ENCODE measurements at regions not wholly inside any gene's neighbourhood (a gene's known extent, or its start where the extent isn't known, plus 50 kb on each side); places are given as distances from the start of the nearest gene placed in this dataset.

DNA sequence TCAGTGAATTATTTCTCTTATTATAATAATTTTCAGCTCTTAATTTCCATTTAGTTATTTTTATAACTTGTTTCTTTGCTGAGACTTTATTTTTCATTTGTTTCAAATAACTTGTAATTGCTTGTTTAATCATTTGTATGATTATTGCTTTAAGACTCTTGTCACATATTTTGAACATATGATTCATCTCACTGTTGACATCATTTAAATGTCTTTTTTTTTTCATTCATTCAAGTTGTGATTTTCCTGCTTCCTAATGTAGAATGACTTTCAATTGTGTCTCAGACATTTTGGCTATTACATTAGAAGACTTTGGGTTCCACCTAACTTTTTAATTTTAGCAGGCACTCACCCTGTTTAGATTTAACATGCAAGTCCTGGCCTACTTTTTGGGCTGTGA, 234.8 kb upstream of the DIPK2B start:
- TF ChIP-seq, protein P1, sequence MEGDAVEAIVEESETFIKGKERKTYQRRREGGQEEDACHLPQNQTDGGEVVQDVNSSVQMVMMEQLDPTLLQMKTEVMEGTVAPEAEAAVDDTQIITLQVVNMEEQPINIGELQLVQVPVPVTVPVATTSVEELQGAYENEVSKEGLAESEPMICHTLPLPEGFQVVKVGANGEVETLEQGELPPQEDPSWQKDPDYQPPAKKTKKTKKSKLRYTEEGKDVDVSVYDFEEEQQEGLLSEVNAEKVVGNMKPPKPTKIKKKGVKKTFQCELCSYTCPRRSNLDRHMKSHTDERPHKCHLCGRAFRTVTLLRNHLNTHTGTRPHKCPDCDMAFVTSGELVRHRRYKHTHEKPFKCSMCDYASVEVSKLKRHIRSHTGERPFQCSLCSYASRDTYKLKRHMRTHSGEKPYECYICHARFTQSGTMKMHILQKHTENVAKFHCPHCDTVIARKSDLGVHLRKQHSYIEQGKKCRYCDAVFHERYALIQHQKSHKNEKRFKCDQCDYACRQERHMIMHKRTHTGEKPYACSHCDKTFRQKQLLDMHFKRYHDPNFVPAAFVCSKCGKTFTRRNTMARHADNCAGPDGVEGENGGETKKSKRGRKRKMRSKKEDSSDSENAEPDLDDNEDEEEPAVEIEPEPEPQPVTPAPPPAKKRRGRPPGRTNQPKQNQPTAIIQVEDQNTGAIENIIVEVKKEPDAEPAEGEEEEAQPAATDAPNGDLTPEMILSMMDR (IDR thresholded peaks at IDR 0.05) = no peak
- ATAC-seq = no peak
- no peaks in the 10 kb centered on the region for H3K4me1 ChIP-seq

DNA sequence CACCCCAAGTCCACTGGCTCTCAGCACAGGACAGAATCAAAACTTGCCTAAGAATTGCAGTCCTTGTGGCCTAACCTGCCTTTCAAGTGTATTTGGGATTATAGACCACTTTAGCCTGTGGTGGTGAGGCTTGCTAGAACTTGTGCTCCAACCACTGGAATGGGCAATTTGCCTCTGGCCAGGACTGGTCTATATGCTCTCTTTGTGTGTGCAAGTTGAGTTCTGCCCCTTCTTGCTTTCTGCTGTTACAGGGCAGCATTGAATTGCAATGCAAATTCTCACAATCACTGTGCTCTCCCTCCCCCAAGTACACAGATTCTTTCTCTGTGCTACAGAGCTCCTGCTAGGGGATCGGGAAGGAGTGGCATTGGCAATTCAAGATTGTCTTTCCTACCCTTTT, 233.6 kb upstream of the DIPK2B start:
- H3K9me3 ChIP-seq = no peaks in the 10 kb centered on the region
- H3K27me3 ChIP-seq = no peaks in the 10 kb centered on the region
- ATAC-seq (no peak), DNase-seq (no peak)
- no peaks in the 10 kb centered on the region for H3K36me3 ChIP-seq
- intact Hi-C loops (cut with DNase I) = no loop called here
- H3K27ac ChIP-seq = no peak overlapping the region
- H3K4me3 ChIP-seq = no peak overlapping the region
- TF ChIP-seq, protein P1 (IDR thresholded peaks at IDR 0.05) = no peak
- H3K4me1 ChIP-seq = no peaks in the 10 kb centered on the region

More for the DNA sequence above, 234.8 kb upstream of the DIPK2B start:
- Histone ChIP-seq H3K4me3 (no peak overlapping the region), H3K27me3 (no peaks in the 10 kb centered on the region), H3K9me3 (no peaks in the 10 kb centered on the region), H3K27ac (no peak overlapping the region), H3K36me3 (no peaks in the 10 kb centered on the region)
- intact Hi-C loops (cut with DNase I) = no loop called here
- DNase-seq = no peak

DNA sequence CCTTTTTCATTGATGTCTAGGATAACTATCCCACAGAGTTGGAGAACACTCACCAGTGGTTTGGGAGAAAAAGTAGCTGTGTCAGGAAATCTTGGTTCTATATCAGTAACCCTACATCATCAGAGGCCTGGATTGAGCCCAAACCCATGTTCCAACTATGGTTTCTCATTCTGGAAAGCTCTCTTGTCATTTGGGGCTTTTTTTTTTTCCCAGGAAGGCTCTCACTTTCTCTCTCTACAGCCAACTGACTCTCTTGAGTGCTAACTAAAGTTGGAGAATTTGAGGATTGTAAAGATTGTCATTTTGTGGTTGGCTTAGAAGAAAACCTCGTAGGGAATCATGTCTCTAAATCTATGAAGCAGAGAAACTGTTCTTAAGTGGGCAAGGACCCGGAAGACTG, 228.2 kb upstream of the DIPK2B start:
- Histone ChIP-seq H3K36me3 (no peaks in the 10 kb centered on the region), H3K4me3 (no peak overlapping the region), H3K27ac (no peak overlapping the region), H3K9me3 (no peaks in the 10 kb centered on the region), H3K27me3 (no peaks in the 10 kb centered on the region), H3K4me1 (no peaks in the 10 kb centered on the region)
- intact Hi-C loops (cut with DNase I) = no loop called here
- no peak for DNase-seq
- TF ChIP-seq, protein P1 (IDR thresholded peaks at IDR 0.05) = no peak
- ATAC-seq = no peak

DNA sequence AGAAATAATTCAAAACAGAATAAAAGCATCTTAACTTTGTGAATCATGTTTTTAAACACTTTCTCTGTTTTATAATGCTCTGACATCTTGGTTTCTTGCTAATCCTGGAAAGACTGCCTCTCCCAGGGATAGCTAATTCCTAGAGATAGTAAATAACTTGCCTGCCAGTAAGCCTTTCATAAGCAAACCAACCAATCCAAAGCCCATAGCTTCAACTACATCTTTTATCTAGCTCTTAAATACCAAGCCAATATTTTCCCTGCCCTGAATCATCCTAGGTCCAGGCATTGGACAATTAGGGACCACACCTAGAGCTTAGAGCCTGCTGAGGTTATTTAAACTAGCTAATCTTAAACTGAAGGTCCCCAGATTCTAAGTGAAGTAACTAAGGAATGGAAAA, 223.7 kb upstream of the DIPK2B start:
- TF ChIP-seq, protein P1 (IDR thresholded peaks at IDR 0.05) = no peak
- ATAC-seq (no peak), DNase-seq (no peak)
- intact Hi-C loops (cut with DNase I) = no loop called here
- no peak overlapping the region for H3K27ac ChIP-seq
- no peaks in the 10 kb centered on the region for H3K4me1 ChIP-seq
- no peak overlapping the region for H3K4me3 ChIP-seq
- H3K27me3 ChIP-seq = no peaks in the 10 kb centered on the region
- no peaks in the 10 kb centered on the region for H3K9me3 ChIP-seq
- no peaks in the 10 kb centered on the region for H3K36me3 ChIP-seq

DNA sequence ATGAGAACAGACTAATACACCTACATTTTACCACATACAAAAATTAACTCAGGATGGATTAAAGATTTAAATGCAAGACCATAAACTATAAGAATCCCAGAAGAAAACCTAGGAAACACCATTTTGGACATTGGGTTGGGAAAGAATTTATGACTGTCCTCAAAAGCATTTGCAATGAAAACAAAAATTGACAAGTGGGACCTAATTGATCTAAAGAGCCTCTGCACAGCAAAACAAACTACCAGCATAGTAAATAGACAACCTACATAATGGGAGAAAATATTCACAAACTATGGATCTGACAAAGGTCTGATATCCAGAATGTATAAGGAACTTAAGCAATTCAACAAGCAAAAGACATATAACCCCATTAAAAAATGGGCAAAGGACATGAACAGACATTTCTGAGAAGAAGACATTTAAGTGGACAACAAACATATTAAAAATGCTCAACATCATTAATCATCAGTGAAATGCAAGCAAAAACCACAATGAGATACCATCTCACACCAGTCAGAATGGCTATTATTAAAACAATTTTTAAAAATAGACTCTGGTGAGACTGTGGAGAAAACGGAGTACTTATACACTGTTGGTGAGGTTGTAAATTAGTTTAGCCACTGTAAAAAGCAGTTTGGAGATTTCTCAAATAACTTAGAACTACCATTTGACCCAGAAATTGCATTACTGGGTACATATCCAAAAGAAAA, 221.7 kb upstream of the DIPK2B start:
- Histone ChIP-seq H3K4me3 (no peak overlapping the region), H3K27me3 (no peaks in the 10 kb centered on the region), H3K4me1 (no peaks in the 10 kb centered on the region), H3K9me3 (no peaks in the 10 kb centered on the region), H3K27ac (no peak overlapping the region), H3K36me3 (no peaks in the 10 kb centered on the region)
- TF ChIP-seq, protein P1 (IDR thresholded peaks at IDR 0.05) = no peak
- ATAC-seq = no peak
- DNase-seq = no peak
- intact Hi-C loops (cut with DNase I) = no loop called here

DNA sequence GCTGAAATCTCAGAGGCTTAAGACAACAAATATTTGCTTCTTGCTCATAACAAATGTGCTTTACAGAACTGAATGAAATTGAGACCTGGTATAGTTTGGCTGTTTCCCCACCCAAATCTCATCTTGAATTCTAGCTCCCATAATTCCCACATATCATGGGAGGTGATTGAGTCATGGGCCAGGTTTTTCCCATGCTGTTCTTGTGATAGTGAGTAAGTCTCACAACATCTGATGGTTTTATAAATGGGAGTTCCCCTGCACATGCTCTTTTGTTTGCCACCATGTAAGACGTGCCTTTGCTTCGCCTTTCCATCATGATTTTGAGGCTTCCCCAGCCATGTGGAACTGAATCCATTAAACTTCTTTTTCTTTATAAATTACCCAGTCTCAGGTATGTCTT, 221.1 kb upstream of the DIPK2B start:
- TF ChIP-seq, protein P1 (IDR thresholded peaks at IDR 0.05) = no peak
- ATAC-seq (no peak), DNase-seq (no peak)
- no peak overlapping the region for H3K4me3 ChIP-seq
- no peaks in the 10 kb centered on the region for H3K36me3 ChIP-seq
- no peaks in the 10 kb centered on the region for H3K9me3 ChIP-seq
- intact Hi-C loops (cut with DNase I) = no loop called here
- no peak overlapping the region for H3K27ac ChIP-seq
- no peaks in the 10 kb centered on the region for H3K4me1 ChIP-seq
- H3K27me3 ChIP-seq = no peaks in the 10 kb centered on the region

Measured in upper lobe of right lung (tissue), 1 donor.